Liver (tissue), 8 donors: ENCODE measurements at regions not wholly inside any gene's neighbourhood (a gene's known extent, or its start where the extent isn't known, plus 50 kb on each side); places are given as distances from the start of the nearest gene placed in this dataset.

Experiments used
- DNase-seq: peaks from one replicate; pipeline ENCODE4 v3.0.0-alpha.2; 2017; ENCODE audit warnings: low spot score
- H3K27ac ChIP-seq, 2 donors: one replicate each; pipeline ENCODE4 v1.7.0; 2013; ENCODE audit warnings: inconsistent platforms in 2 of 2, low read length in 2 of 2, control low read depth in 1 of 2, low read depth in 1 of 2, mild to moderate bottlenecking in 1 of 2
- H3K27me3 ChIP-seq, 4 donors: one replicate each; pipeline versions ENCODE4 v1.6.1 to v1.7.0; 2013; ENCODE audit warnings: low read length in 3 of 4, inconsistent platforms in 1 of 4, mild to moderate bottlenecking in 1 of 4, moderate library complexity in 1 of 4; ENCODE audit not compliant: control insufficient read depth in 4 of 4, insufficient read depth in 4 of 4
- H3K36me3 ChIP-seq, 4 donors: one replicate each; pipeline versions ENCODE4 v1.6.1 to v1.7.0; 2013; ENCODE audit warnings: low read length in 3 of 4, mild to moderate bottlenecking in 3 of 4, low read depth in 1 of 4, moderate library complexity in 1 of 4; ENCODE audit not compliant: control insufficient read depth in 4 of 4, insufficient read depth in 3 of 4
- H3K4me1 ChIP-seq, 4 donors: one replicate each; pipeline versions ENCODE4 v1.6.1 to v1.7.0; 2013; ENCODE audit warnings: low read length in 3 of 4, mild to moderate bottlenecking in 3 of 4, moderate library complexity in 1 of 4; ENCODE audit not compliant: control insufficient read depth in 4 of 4, insufficient read depth in 4 of 4
- H3K4me3 ChIP-seq, 3 donors: one replicate each; pipeline versions ENCODE4 v1.6.1 to v1.7.0; 2013; ENCODE audit warnings: low read length in 3 of 3, control low read depth in 1 of 3, low read depth in 1 of 3, mild to moderate bottlenecking in 1 of 3
- H3K9ac ChIP-seq, 2 donors: one replicate each; pipeline ENCODE4 v1.7.0; 2013; ENCODE audit warnings: low read length in 2 of 2, mild to moderate bottlenecking in 2 of 2, moderate library complexity in 2 of 2, control low read depth in 1 of 2, low read depth in 1 of 2
- H3K9me3 ChIP-seq, 4 donors: one replicate each; pipeline versions ENCODE4 v1.6.1 to v1.7.0; 2013; ENCODE audit warnings: low read length in 3 of 4; ENCODE audit not compliant: control insufficient read depth in 4 of 4
- EGR1 ChIP-seq, 2 donors: IDR thresholded peaks; 2 replicates each; pipeline ENCODE4 v1.6.1; 2016 to 2018; ENCODE audit warnings: antibody characterized with exemption in 2 of 2, low read depth in 2 of 2
- FOXA1 ChIP-seq: IDR thresholded peaks from 2 replicates; pipeline ENCODE4 v1.6.1; 2016; ENCODE audit warnings: antibody characterized with exemption
- FOXA2 ChIP-seq: IDR thresholded peaks from 2 replicates; pipeline ENCODE4 v1.6.1; 2016; ENCODE audit warnings: antibody characterized with exemption
- GABPA ChIP-seq, 2 donors: IDR thresholded peaks in 1 of 2; conservative IDR thresholded peaks in 1 of 2; 2 replicates each; pipeline ENCODE4 v1.6.1; 2016; ENCODE audit warnings: antibody characterized with exemption in 2 of 2, mild to moderate bottlenecking in 1 of 2, moderate library complexity in 1 of 2
- HNF4A ChIP-seq, 2 donors: conservative IDR thresholded peaks; 2 replicates each; pipeline ENCODE4 v1.6.1; 2016; ENCODE audit warnings: antibody characterized with exemption in 2 of 2, mild to moderate bottlenecking in 2 of 2
- HNF4G ChIP-seq: IDR thresholded peaks from 2 replicates; pipeline ENCODE4 v1.6.1; 2016; ENCODE audit warnings: antibody characterized with exemption
- JUND ChIP-seq, 2 donors: IDR thresholded peaks; 2 replicates each; pipeline ENCODE4 v1.6.1; 2016; ENCODE audit warnings: antibody characterized with exemption in 2 of 2
- NR2F2 ChIP-seq: IDR thresholded peaks from 2 replicates; pipeline ENCODE4 v1.6.1; 2016; ENCODE audit warnings: antibody characterized with exemption
- RAD21 ChIP-seq, 2 donors: IDR thresholded peaks; 2 replicates each; pipeline ENCODE4 v1.6.1; 2016; ENCODE audit warnings: antibody characterized with exemption in 2 of 2, mild to moderate bottlenecking in 2 of 2
- RXRA ChIP-seq, 2 donors: IDR thresholded peaks; 2 replicates each; pipeline ENCODE4 v1.6.1; 2017 to 2018; ENCODE audit warnings: antibody characterized with exemption in 2 of 2, mild to moderate bottlenecking in 1 of 2
- SP1 ChIP-seq: IDR thresholded peaks from 2 replicates; pipeline ENCODE4 v1.6.1; 2018; ENCODE audit warnings: antibody characterized with exemption, mild to moderate bottlenecking
- TAF1 ChIP-seq: conservative IDR thresholded peaks from 2 replicates; pipeline ENCODE4 v1.6.1; 2016; ENCODE audit warnings: antibody characterized with exemption, mild to moderate bottlenecking
- YY1 ChIP-seq: IDR thresholded peaks from 2 replicates; pipeline ENCODE4 v1.6.1; 2016; ENCODE audit warnings: antibody characterized with exemption, mild to moderate bottlenecking
- WGBS: extraction: QIAGEN DNeasy Blood & Tissue Kit; methylation state at CpG from one replicate; pipeline ENCODE4 v1.1.7; 2013; 5-methylcytosine and 5-hydroxymethylcytosine counted together
- TF ChIP-seq, protein P1 (sequence below): IDR thresholded peaks from 2 replicates; pipeline ENCODE4 v1.6.1; 2016; ENCODE audit warnings: antibody characterized with exemption
- TF ChIP-seq, protein P2 (sequence below): IDR thresholded peaks from 2 replicates; pipeline ENCODE4 v1.6.1; 2016; ENCODE audit warnings: antibody characterized with exemption
- TF ChIP-seq, protein P3 (sequence below): fragments of 150-350 bp; IDR thresholded peaks from 2 replicates; pipeline ENCODE4 v1.5.1; 2017; ENCODE audit warnings: improper control_type of control experiment, low read depth, low read length; ENCODE audit not compliant: missing input control
- TF ChIP-seq, protein P4 (sequence below): IDR thresholded peaks from 2 replicates; pipeline ENCODE4 v1.6.1; 2016; ENCODE audit warnings: antibody characterized with exemption, mild to moderate bottlenecking
- TF ChIP-seq, protein P5 (sequence below): IDR thresholded peaks from 2 replicates; pipeline ENCODE4 v1.6.1; 2016; ENCODE audit warnings: antibody characterized with exemption
- donor health status: healthy.
- donor health status: healthy.
- donor health status: healthy.
- donor health status: healthy.
- donor health status: healthy.

GRCh38 chr15:49737127-49737526, 116.3 kb downstream of the DTWD1 start (continued):
- TF ChIP-seq, protein P1, sequence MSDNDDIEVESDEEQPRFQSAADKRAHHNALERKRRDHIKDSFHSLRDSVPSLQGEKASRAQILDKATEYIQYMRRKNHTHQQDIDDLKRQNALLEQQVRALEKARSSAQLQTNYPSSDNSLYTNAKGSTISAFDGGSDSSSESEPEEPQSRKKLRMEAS, result no peak
- TF ChIP-seq RXRA (IDR thresholded peaks at IDR 0.05), result no peak

- no peaks in the 10 kb centered on the region for H3K36me3 ChIP-seq
- no peak overlapping the region for H3K9ac ChIP-seq
- TF ChIP-seq NR2F2 (no peak), SP1 (no peak), RAD21 (IDR thresholded peaks at IDR 0.05) (no peak), FOXA2 (no peak), FOXA1 (no peak), GABPA (IDR thresholded peaks at IDR 0.05 in 1 of 2, conservative IDR thresholded peaks at IDR 0.05 in 1 of 2) (no peak)
- TF ChIP-seq, protein P2, sequence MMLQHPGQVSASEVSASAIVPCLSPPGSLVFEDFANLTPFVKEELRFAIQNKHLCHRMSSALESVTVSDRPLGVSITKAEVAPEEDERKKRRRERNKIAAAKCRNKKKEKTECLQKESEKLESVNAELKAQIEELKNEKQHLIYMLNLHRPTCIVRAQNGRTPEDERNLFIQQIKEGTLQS, result no peak
- no peaks in the 10 kb centered on the region for H3K27me3 ChIP-seq
- no peaks in the 10 kb centered on the region for H3K9me3 ChIP-seq
- H3K4me3 ChIP-seq, result no peak overlapping the region
- no peaks in the 10 kb centered on the region for H3K4me1 ChIP-seq
- no peak for DNase-seq
- H3K27ac ChIP-seq, result no peak overlapping the region
Measured at GRCh38 chr15:49741712-49742111, 120.9 kb downstream of the DTWD1 start.

DNA sequence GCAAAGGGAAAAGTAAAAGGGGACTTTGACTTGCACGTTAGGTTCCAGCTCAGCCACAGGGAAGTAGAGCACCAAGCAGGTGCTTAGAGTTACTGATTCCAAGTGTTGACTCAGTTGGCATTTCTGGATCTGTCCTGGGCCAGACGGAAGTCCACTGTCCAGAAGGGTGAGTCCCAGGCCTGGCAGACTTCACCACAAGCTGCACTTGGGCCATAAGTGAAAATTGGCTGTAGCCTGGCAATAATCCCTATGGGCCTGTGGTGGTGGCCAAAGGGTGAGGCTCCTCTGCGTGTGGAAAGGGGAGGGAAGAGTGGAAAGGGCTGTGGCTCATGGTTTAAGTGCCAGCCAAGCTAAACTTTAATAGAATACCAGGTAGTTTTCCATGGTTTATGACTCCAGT, 121.5 kb downstream of the DTWD1 start:
- Histone ChIP-seq H3K4me3 (no peak overlapping the region), H3K36me3 (no peaks in the 10 kb centered on the region), H3K9ac (no peak overlapping the region), H3K27me3 (no peaks in the 10 kb centered on the region), H3K4me1 (no peaks in the 10 kb centered on the region), H3K27ac (no peak overlapping the region), H3K9me3 (no peaks in the 10 kb centered on the region)
- TF ChIP-seq, protein P3, sequence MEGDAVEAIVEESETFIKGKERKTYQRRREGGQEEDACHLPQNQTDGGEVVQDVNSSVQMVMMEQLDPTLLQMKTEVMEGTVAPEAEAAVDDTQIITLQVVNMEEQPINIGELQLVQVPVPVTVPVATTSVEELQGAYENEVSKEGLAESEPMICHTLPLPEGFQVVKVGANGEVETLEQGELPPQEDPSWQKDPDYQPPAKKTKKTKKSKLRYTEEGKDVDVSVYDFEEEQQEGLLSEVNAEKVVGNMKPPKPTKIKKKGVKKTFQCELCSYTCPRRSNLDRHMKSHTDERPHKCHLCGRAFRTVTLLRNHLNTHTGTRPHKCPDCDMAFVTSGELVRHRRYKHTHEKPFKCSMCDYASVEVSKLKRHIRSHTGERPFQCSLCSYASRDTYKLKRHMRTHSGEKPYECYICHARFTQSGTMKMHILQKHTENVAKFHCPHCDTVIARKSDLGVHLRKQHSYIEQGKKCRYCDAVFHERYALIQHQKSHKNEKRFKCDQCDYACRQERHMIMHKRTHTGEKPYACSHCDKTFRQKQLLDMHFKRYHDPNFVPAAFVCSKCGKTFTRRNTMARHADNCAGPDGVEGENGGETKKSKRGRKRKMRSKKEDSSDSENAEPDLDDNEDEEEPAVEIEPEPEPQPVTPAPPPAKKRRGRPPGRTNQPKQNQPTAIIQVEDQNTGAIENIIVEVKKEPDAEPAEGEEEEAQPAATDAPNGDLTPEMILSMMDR, result no peak
- TF ChIP-seq, protein P2, result no peak
- peak; percentile 15 for TF ChIP-seq HNF4G
- TF ChIP-seq FOXA2, result no peak
- peak; percentile 62 for TF ChIP-seq SP1
- no peak for TF ChIP-seq GABPA (IDR thresholded peaks at IDR 0.05 in 1 of 2, conservative IDR thresholded peaks at IDR 0.05 in 1 of 2)
- peak in 1 of 2 donors; percentile 7 for TF ChIP-seq RXRA (IDR thresholded peaks at IDR 0.05)
- no peak for TF ChIP-seq FOXA1
- TF ChIP-seq, protein P4, sequence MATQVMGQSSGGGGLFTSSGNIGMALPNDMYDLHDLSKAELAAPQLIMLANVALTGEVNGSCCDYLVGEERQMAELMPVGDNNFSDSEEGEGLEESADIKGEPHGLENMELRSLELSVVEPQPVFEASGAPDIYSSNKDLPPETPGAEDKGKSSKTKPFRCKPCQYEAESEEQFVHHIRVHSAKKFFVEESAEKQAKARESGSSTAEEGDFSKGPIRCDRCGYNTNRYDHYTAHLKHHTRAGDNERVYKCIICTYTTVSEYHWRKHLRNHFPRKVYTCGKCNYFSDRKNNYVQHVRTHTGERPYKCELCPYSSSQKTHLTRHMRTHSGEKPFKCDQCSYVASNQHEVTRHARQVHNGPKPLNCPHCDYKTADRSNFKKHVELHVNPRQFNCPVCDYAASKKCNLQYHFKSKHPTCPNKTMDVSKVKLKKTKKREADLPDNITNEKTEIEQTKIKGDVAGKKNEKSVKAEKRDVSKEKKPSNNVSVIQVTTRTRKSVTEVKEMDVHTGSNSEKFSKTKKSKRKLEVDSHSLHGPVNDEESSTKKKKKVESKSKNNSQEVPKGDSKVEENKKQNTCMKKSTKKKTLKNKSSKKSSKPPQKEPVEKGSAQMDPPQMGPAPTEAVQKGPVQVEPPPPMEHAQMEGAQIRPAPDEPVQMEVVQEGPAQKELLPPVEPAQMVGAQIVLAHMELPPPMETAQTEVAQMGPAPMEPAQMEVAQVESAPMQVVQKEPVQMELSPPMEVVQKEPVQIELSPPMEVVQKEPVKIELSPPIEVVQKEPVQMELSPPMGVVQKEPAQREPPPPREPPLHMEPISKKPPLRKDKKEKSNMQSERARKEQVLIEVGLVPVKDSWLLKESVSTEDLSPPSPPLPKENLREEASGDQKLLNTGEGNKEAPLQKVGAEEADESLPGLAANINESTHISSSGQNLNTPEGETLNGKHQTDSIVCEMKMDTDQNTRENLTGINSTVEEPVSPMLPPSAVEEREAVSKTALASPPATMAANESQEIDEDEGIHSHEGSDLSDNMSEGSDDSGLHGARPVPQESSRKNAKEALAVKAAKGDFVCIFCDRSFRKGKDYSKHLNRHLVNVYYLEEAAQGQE, result no peak
- TF ChIP-seq RAD21 (IDR thresholded peaks at IDR 0.05), result peak in 1 of 2 donors; percentile 7
- no peak for TF ChIP-seq EGR1 (IDR thresholded peaks at IDR 0.05; ENCODE audit: low read depth in 2 of 2)
- TF ChIP-seq JUND (IDR thresholded peaks at IDR 0.05), result no peak
- TF ChIP-seq, protein P5, sequence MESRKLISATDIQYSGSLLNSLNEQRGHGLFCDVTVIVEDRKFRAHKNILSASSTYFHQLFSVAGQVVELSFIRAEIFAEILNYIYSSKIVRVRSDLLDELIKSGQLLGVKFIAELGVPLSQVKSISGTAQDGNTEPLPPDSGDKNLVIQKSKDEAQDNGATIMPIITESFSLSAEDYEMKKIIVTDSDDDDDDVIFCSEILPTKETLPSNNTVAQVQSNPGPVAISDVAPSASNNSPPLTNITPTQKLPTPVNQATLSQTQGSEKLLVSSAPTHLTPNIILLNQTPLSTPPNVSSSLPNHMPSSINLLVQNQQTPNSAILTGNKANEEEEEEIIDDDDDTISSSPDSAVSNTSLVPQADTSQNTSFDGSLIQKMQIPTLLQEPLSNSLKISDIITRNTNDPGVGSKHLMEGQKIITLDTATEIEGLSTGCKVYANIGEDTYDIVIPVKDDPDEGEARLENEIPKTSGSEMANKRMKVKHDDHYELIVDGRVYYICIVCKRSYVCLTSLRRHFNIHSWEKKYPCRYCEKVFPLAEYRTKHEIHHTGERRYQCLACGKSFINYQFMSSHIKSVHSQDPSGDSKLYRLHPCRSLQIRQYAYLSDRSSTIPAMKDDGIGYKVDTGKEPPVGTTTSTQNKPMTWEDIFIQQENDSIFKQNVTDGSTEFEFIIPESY, result no peak
- TF ChIP-seq YY1, result no peak
- TF ChIP-seq TAF1, result no peak
- TF ChIP-seq HNF4A (conservative IDR thresholded peaks at IDR 0.05), result peak in 1 of 2 donors; percentile 48
- TF ChIP-seq NR2F2, result no peak
- TF ChIP-seq, protein P1, result no peak
- DNase-seq, result no peak
- WGBS, result 74% methylated on average over 3 of the region's 3 CpGs
